CD14-positive monocyte (primary cell): ENCODE measurements at regions not wholly inside any gene's neighbourhood (a gene's known extent, or its start where the extent isn't known, plus 50 kb on each side); places are given as distances from the start of the nearest gene placed in this dataset.

Experiments
- DNase-seq, 3 donors: peaks; one replicate each; pipeline ENCODE4 v3.0.0-alpha.2; 2011 to 2022
- H2AFZ ChIP-seq: 2 replicates; pipeline ENCODE4 v1.6.0; 2012; ENCODE audit warnings: mild to moderate bottlenecking, low read depth, low read length, inconsistent platforms; ENCODE audit not compliant: insufficient read depth, poor library complexity, severe bottlenecking
- H3K27ac ChIP-seq, 2 donors: 1 replicate in 1 of 2; 2 replicates in 1 of 2; pipeline ENCODE4 v1.5.1; 2012 to 2013; ENCODE audit warnings: low read length in 2 of 2, control low read depth in 1 of 2, inconsistent platforms in 1 of 2, low read depth in 1 of 2, mild to moderate bottlenecking in 1 of 2
- H3K27me3 ChIP-seq, 2 donors: one replicate each; pipeline versions ENCODE4 v1.6.0 to v1.6.1; 2011 to 2013; ENCODE audit warnings: low read length in 2 of 2; ENCODE audit not compliant: control insufficient read depth in 2 of 2, insufficient read depth in 2 of 2
- H3K36me3 ChIP-seq, 2 donors: replicated peaks in 1 of 2; 1 replicate in 1 of 2; 2 replicates in 1 of 2; pipeline versions ENCODE4 v1.5.1 to v1.6.1; 2012 to 2013; ENCODE audit warnings: low read length in 2 of 2, control low read depth in 1 of 2, inconsistent platforms in 1 of 2, mild to moderate bottlenecking in 1 of 2; ENCODE audit not compliant: insufficient read depth in 2 of 2, control insufficient read depth in 1 of 2
- H3K4me1 ChIP-seq, 2 donors: 1 replicate in 1 of 2; 2 replicates in 1 of 2; pipeline versions ENCODE4 v1.5.1 to v1.6.1; 2012 to 2013; ENCODE audit warnings: low read length in 2 of 2, control low read depth in 1 of 2, inconsistent platforms in 1 of 2, mild to moderate bottlenecking in 1 of 2, moderate library complexity in 1 of 2; ENCODE audit not compliant: insufficient read depth in 2 of 2, control insufficient read depth in 1 of 2
- H3K4me2 ChIP-seq: replicated peaks from 2 replicates; pipeline ENCODE3; 2012; ENCODE audit warnings: low read length, moderate library complexity, mild to moderate bottlenecking; ENCODE audit not compliant: poor library complexity, severe bottlenecking; ENCODE audit errors: extremely low read depth
- H3K4me3 ChIP-seq, 3 experiments: fragments of 200-600 bp in 1 of 3; sonication (generic) in 1 of 3; replicated peaks in 1 of 3; 1 replicate in 2 of 3; 2 replicates in 1 of 3; pipeline ENCODE4 v1.5.1; 2011 to 2013; ENCODE audit warnings: low read length in 3 of 3, mild to moderate bottlenecking in 3 of 3, control low read depth in 2 of 3, low read depth in 2 of 3, inconsistent platforms in 1 of 3, moderate library complexity in 1 of 3
- H3K79me2 ChIP-seq: 2 replicates; pipeline ENCODE4 v1.6.0; 2012; ENCODE audit warnings: mild to moderate bottlenecking, control low read depth, inconsistent platforms, low read length, moderate library complexity; ENCODE audit not compliant: insufficient read depth
- H3K9ac ChIP-seq: 2 replicates; pipeline ENCODE4 v1.6.0; 2017; ENCODE audit warnings: low read length, mild to moderate bottlenecking; ENCODE audit not compliant: insufficient read depth, poor library complexity, severe bottlenecking
- H3K9me3 ChIP-seq, 2 donors: replicated peaks in 1 of 2; 1 replicate in 1 of 2; 2 replicates in 1 of 2; pipeline versions ENCODE4 v1.5.1 to v1.6.1; 2012 to 2013; ENCODE audit warnings: low read length in 2 of 2, control low read depth in 1 of 2; ENCODE audit not compliant: control insufficient read depth in 1 of 2, insufficient read depth in 1 of 2
- H4K20me1 ChIP-seq: 2 replicates; pipeline ENCODE4 v1.6.0; 2012; ENCODE audit warnings: mild to moderate bottlenecking, low read length, control low read depth, moderate library complexity; ENCODE audit not compliant: insufficient read depth
- H3K27ac Mint-ChIP-seq, 7 donors: one replicate each; pipeline ENCODE4 v1.8.0; 2020; ENCODE audit warnings: mild to moderate bottlenecking in 7 of 7, mixed read lengths in 7 of 7, moderate library complexity in 6 of 7, inconsistent platforms in 2 of 7
- H3K27me3 Mint-ChIP-seq, 3 donors: one replicate each; pipeline ENCODE4 v1.8.0; 2021 to 2022; ENCODE audit warnings: low read depth in 3 of 3, mild to moderate bottlenecking in 3 of 3, mixed read lengths in 3 of 3, moderate library complexity in 3 of 3, inconsistent platforms in 1 of 3
- H3K36me3 Mint-ChIP-seq, 2 donors: one replicate each; pipeline ENCODE4 v1.8.0; 2020; ENCODE audit warnings: mixed read lengths in 2 of 2, inconsistent platforms in 1 of 2, mild to moderate bottlenecking in 1 of 2
- H3K4me1 Mint-ChIP-seq: one replicate; pipeline ENCODE4 v1.8.0; 2020; ENCODE audit warnings: mild to moderate bottlenecking, mixed read lengths
- H3K4me3 Mint-ChIP-seq, 2 donors: one replicate each; pipeline ENCODE4 v1.8.0; 2020; ENCODE audit warnings: mild to moderate bottlenecking in 2 of 2, mixed read lengths in 2 of 2, moderate library complexity in 1 of 2
- H3K9me3 Mint-ChIP-seq, 7 donors: one replicate each; pipeline ENCODE4 v1.8.0; 2020 to 2022; ENCODE audit warnings: mixed read lengths in 7 of 7, mild to moderate bottlenecking in 6 of 7, moderate library complexity in 6 of 7, inconsistent platforms in 2 of 7
- WGBS: methylation state at CpG from one replicate; pipeline ENCODE4 v1.1.5; 2013; ENCODE audit warnings: missing lambda C conversion rate; ENCODE audit not compliant: insufficient coverage; 5-methylcytosine and 5-hydroxymethylcytosine counted together
- intact Hi-C, 2 donors: fragments of 100-400 bp; cut with micrococcal nuclease; formaldehyde crosslinking; loops; one replicate each; pipeline versions ENCODE4 v1.15.0 to v1.15.1; 2023
- TF ChIP-seq, protein P1 (sequence below): fragments of 200-600 bp; IDR thresholded peaks from one replicate; pipeline ENCODE4 v1.8.0; 2022; ENCODE audit warnings: antibody characterized with exemption, mild to moderate bottlenecking

DNA sequence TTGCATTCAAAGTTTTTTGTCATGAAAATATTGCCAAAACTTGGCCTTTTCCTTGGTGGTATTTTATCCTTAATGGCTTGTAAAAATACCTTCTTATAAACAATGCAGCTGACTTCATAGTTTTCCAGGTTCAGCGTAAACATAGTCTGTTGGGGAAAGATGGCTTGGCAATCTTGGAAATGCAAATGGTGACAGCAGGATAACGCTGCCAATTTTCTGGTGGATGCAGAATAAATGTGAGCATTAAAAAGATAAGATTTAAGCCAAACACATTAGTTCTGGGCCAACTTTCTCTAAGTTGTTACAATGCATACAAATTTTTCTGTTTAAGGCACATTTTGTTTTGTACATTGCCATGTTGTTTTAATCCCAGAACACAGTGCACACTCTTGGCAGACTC lies 147.0 kb upstream of the POU1F1 start:
- no peak overlapping the region for H3K27ac Mint-ChIP-seq
- H3K27me3 Mint-ChIP-seq = peaks cover 0 to 1% (median 0%) of the 10 kb centered on the region in 3 donors
- H4K20me1 ChIP-seq = no peaks in the 10 kb centered on the region
- H2AFZ ChIP-seq = no peak overlapping the region
- no peak overlapping the region for H3K4me3 ChIP-seq
- H3K9me3 ChIP-seq = peaks cover 0 to 5% of the 10 kb centered on the region in 2 donors
- no peaks in the 10 kb centered on the region for H3K36me3 Mint-ChIP-seq
- peaks cover 2 to 6% (median 4%) of the 10 kb centered on the region in 7 donors for H3K9me3 Mint-ChIP-seq
- intact Hi-C loops = no loop called here
- H3K9ac ChIP-seq = no peak overlapping the region
- no peaks in the 10 kb centered on the region for H3K4me1 Mint-ChIP-seq
- no peak overlapping the region for H3K4me2 ChIP-seq
- TF ChIP-seq, protein P1, sequence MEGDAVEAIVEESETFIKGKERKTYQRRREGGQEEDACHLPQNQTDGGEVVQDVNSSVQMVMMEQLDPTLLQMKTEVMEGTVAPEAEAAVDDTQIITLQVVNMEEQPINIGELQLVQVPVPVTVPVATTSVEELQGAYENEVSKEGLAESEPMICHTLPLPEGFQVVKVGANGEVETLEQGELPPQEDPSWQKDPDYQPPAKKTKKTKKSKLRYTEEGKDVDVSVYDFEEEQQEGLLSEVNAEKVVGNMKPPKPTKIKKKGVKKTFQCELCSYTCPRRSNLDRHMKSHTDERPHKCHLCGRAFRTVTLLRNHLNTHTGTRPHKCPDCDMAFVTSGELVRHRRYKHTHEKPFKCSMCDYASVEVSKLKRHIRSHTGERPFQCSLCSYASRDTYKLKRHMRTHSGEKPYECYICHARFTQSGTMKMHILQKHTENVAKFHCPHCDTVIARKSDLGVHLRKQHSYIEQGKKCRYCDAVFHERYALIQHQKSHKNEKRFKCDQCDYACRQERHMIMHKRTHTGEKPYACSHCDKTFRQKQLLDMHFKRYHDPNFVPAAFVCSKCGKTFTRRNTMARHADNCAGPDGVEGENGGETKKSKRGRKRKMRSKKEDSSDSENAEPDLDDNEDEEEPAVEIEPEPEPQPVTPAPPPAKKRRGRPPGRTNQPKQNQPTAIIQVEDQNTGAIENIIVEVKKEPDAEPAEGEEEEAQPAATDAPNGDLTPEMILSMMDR = no peak
- H3K4me1 ChIP-seq = no peaks in the 10 kb centered on the region
- no peaks in the 10 kb centered on the region for H3K79me2 ChIP-seq
- WGBS = no CpG with 5 or more reads among the region's 2 CpGs
- no peak for DNase-seq
- no peak overlapping the region for H3K4me3 Mint-ChIP-seq
- no peaks in the 10 kb centered on the region for H3K27me3 ChIP-seq
- no peaks in the 10 kb centered on the region for H3K36me3 ChIP-seq
- H3K27ac ChIP-seq = no peak overlapping the region

DNA sequence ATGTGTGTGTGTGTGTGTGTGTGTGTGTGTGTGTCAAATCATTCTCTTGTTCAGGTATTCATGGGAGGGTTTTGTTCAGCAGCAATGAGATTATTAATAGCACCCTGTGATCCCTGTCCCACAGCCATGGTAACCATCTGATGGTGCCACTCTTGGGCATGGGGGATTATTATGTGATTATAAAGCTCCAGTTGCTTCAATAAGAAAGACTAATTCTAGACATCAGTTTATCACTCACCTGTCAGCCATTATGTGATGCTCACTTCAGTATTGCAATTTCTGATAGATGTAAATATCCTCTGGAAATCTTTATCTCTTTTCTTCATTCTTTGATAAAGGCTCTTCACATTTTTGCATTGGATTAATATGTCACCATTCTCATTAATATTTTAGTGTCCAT lies 145.9 kb upstream of the POU1F1 start:
- Mint-ChIP-seq H3K9me3 (peaks cover 2 to 6% (median 4%) of the 10 kb centered on the region in 7 donors), H3K27me3 (peaks cover 0 to 1% (median 0%) of the 10 kb centered on the region in 3 donors), H3K4me1 (no peaks in the 10 kb centered on the region), H3K27ac (no peak overlapping the region), H3K36me3 (no peaks in the 10 kb centered on the region), H3K4me3 (no peak overlapping the region)
- TF ChIP-seq, protein P1 = no peak
- intact Hi-C loops = no loop called here
- Histone ChIP-seq H3K27me3 (no peaks in the 10 kb centered on the region), H3K4me1 (no peaks in the 10 kb centered on the region), H3K4me2 (no peak overlapping the region), H3K36me3 (no peaks in the 10 kb centered on the region), H3K9me3 (peaks cover 0 to 5% of the 10 kb centered on the region in 2 donors), H3K4me3 (no peak overlapping the region), H3K27ac (no peak overlapping the region), H2AFZ (no peak overlapping the region), H4K20me1 (no peaks in the 10 kb centered on the region), H3K79me2 (no peaks in the 10 kb centered on the region), H3K9ac (no peak overlapping the region)
- DNase-seq = no peak
